ENCODE measurements at regions not wholly inside any gene's neighbourhood (a gene's known extent, or its start where the extent isn't known, plus 50 kb on each side); places are given as distances from the start of the nearest gene placed in this dataset.

- no peak for TF ChIP-seq POLR2AphosphoS5 (IDR thresholded peaks at IDR 0.05; ENCODE audit: low read depth, low read length)
- no peak for TF ChIP-seq POLR2A (IDR thresholded peaks at IDR 0.05; ENCODE audit: low read depth, low read length)
- no peak for TF ChIP-seq TAF1 (IDR thresholded peaks at IDR 0.05; ENCODE audit: borderline replicate concordance, low read depth, low read length)
Measured at GRCh38 chr12:38162013-38162412, 154.6 kb upstream of the ALG10B start.
